Naive thymus-derived CD4-positive, alpha-beta T cell (primary cell): ENCODE measurements at regions not wholly inside any gene's neighbourhood (a gene's known extent, or its start where the extent isn't known, plus 50 kb on each side); places are given as distances from the start of the nearest gene placed in this dataset.

ENCODE experiments used
- ATAC-seq: fragments of 150-1000 bp; cut with Tn5 transposase; 2 replicates; pipeline ENCODE4 v1.10.0; 2021; ENCODE audit warnings: mild to moderate bottlenecking, moderate library complexity
- CTCF ChIA-PET: fragments of 350-600 bp; sonication (Branson Sonifier 250); formaldehyde crosslinking; loops from one replicate; lab custom pipeline; 2021; ENCODE audit warnings: antibody characterized with exemption; lab: Charles Lee
- POLR2A ChIA-PET: fragments of 350-600 bp; sonication (Branson Sonifier 250); formaldehyde crosslinking; loops from one replicate; lab custom pipeline; 2021; ENCODE audit warnings: antibody characterized with exemption, inconsistent platforms; lab: Charles Lee
- DNase-seq, 9 donors: peaks; one replicate each; pipeline versions ENCODE4 v3.0.0 to v3.0.0-alpha.2; 2020 to 2022; ENCODE audit warnings: mixed read lengths in 1 of 9
- H3K27ac ChIP-seq: one replicate; pipeline ENCODE4 v1.7.0; 2013; ENCODE audit warnings: mild to moderate bottlenecking, low read depth, low read length, moderate library complexity
- H3K27me3 ChIP-seq, 2 donors: one replicate each; pipeline ENCODE4 v1.7.0; 2013; ENCODE audit warnings: low read length in 2 of 2, mild to moderate bottlenecking in 2 of 2, moderate library complexity in 2 of 2; ENCODE audit not compliant: control insufficient read depth in 2 of 2, insufficient read depth in 2 of 2
- H3K36me3 ChIP-seq, 3 experiments: 1 replicate in 2 of 3; 2 replicates in 1 of 3; pipeline ENCODE4 v1.7.0; 2013; ENCODE audit warnings: low read length in 3 of 3, mild to moderate bottlenecking in 3 of 3, moderate library complexity in 1 of 3; ENCODE audit not compliant: insufficient read depth in 3 of 3, control insufficient read depth in 2 of 3
- H3K4me1 ChIP-seq, 2 donors: one replicate each; pipeline ENCODE4 v1.7.0; 2013; ENCODE audit warnings: low read length in 2 of 2, mild to moderate bottlenecking in 2 of 2, moderate library complexity in 1 of 2; ENCODE audit not compliant: control insufficient read depth in 2 of 2, insufficient read depth in 2 of 2
- H3K4me3 ChIP-seq: 2 replicates; pipeline ENCODE4 v1.7.0; 2013; ENCODE audit warnings: mild to moderate bottlenecking, low read length
- H3K9me3 ChIP-seq, 3 experiments: 1 replicate in 2 of 3; 2 replicates in 1 of 3; pipeline ENCODE4 v1.7.0; 2013; ENCODE audit warnings: low read length in 3 of 3; ENCODE audit not compliant: control insufficient read depth in 2 of 3
- H3K27ac Mint-ChIP-seq, 9 donors: one replicate each; pipeline ENCODE4 v1.8.0; 2020 to 2022; ENCODE audit warnings: mixed read lengths in 9 of 9, mild to moderate bottlenecking in 8 of 9, moderate library complexity in 5 of 9, inconsistent platforms in 2 of 9
- H3K27me3 Mint-ChIP-seq, 5 donors: one replicate each; pipeline ENCODE4 v1.8.0; 2021 to 2022; ENCODE audit warnings: mixed read lengths in 5 of 5, mild to moderate bottlenecking in 1 of 5
- H3K36me3 Mint-ChIP-seq, 5 donors: one replicate each; pipeline ENCODE4 v1.8.0; 2020 to 2022; ENCODE audit warnings: mixed read lengths in 5 of 5, mild to moderate bottlenecking in 3 of 5, inconsistent platforms in 1 of 5
- H3K4me1 Mint-ChIP-seq, 7 donors: one replicate each; pipeline ENCODE4 v1.8.0; 2020 to 2022; ENCODE audit warnings: mixed read lengths in 7 of 7, mild to moderate bottlenecking in 3 of 7, inconsistent platforms in 1 of 7
- H3K4me3 Mint-ChIP-seq, 10 donors: one replicate each; pipeline ENCODE4 v1.8.0; 2020 to 2022; ENCODE audit warnings: mild to moderate bottlenecking in 10 of 10, mixed read lengths in 10 of 10, moderate library complexity in 6 of 10, inconsistent platforms in 2 of 10
- H3K9me3 Mint-ChIP-seq, 11 donors: one replicate each; pipeline ENCODE4 v1.8.0; 2020 to 2022; ENCODE audit warnings: mixed read lengths in 11 of 11, mild to moderate bottlenecking in 4 of 11, inconsistent platforms in 1 of 11, moderate library complexity in 1 of 11
- intact Hi-C, 2 donors: fragments of 100-400 bp; cut with micrococcal nuclease; formaldehyde crosslinking; loops; one replicate each; pipeline ENCODE4 v1.15.1; 2023

DNA sequence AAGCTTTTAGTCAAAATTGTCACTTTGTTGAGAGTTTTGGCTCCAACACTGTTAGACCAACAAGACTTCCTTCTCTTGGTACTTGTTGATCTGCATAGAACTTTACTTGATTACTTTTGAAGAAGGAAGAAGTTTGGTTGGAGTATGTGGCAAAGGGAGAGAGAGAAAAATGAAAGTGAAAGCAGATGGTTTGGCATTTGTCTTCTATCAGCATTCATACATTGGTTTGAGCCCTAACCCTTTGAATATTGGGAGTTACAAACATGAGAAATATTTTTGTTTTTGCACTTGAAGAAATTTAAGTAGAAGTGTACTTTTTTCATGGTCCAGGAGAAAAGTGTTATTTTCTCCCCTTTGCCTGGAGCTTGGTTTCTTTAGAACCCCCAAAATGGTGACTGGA lies 169.8 kb downstream of the ADGRL4 start:
- Mint-ChIP-seq H3K4me3 (peak overlapping the region in 8 of 10 donors; percentile 10 to 64 (median 36)), H3K27me3 (peaks cover 0 to 23% (median 4%) of the 10 kb centered on the region in 5 donors), H3K4me1 (peaks cover 6 to 20% (median 12%) of the 10 kb centered on the region in 7 donors), H3K27ac (peak overlapping the region in 3 of 9 donors; percentile 7 to 42 (median 18)), H3K36me3 (no peaks in the 10 kb centered on the region), H3K9me3 (peaks cover 0 to 1% (median 0%) of the 10 kb centered on the region in 11 donors)
- DNase-seq: no peak
- H3K27me3 ChIP-seq: peaks cover 0 to 3% of the 10 kb centered on the region in 2 donors
- no peak for ATAC-seq
- no peaks in the 10 kb centered on the region for H3K36me3 ChIP-seq
- intact Hi-C loops: loop anchor here (5.0 kb wide), 1 partner anchor 219 kb away; no protein-coding TSS in a partner anchor
- POLR2A ChIA-PET: no interaction called here
- no peak overlapping the region for H3K4me3 ChIP-seq
- H3K27ac ChIP-seq: no peak overlapping the region
- CTCF ChIA-PET: no interaction called here
- peaks cover 0 to 5% of the 10 kb centered on the region in 2 donors for H3K4me1 ChIP-seq
- H3K9me3 ChIP-seq: no peaks in the 10 kb centered on the region

- Mint-ChIP-seq H3K36me3 (no peaks in the 10 kb centered on the region), H3K4me1 (peaks cover 6 to 17% (median 12%) of the 10 kb centered on the region in 7 donors), H3K27me3 (peaks cover 0 to 6% (median 0%) of the 10 kb centered on the region in 5 donors), H3K4me3 (no peak overlapping the region), H3K9me3 (peaks cover 0 to under 1% (median 0%) of the 10 kb centered on the region in 11 donors), H3K27ac (no peak overlapping the region)
- POLR2A ChIA-PET: no interaction called here
- Histone ChIP-seq H3K9me3 (no peaks in the 10 kb centered on the region), H3K36me3 (no peaks in the 10 kb centered on the region), H3K4me3 (no peak overlapping the region), H3K27me3 (no peaks in the 10 kb centered on the region), H3K4me1 (peaks cover 0 to 5% of the 10 kb centered on the region in 2 donors), H3K27ac (no peak overlapping the region)
- intact Hi-C loops: loop anchor here (1.0 to 5.0 kb wide), 3 partner anchors 222 to 514 kb away; no protein-coding TSS in a partner anchor
- peak in 6 of 9 donors; percentile 13 to 32 (median 24) for DNase-seq
- CTCF ChIA-PET: no interaction called here
- ATAC-seq: no peak
These were observed 166.7 kb downstream of the ADGRL4 start for GRCh38 chr1:78839704-78840277.
